LNCaP clone FGC (cell line): ENCODE measurements at regions not wholly inside any gene's neighbourhood (a gene's known extent, or its start where the extent isn't known, plus 50 kb on each side); places are given as distances from the start of the nearest gene placed in this dataset.

Experiments used
- DNase-seq: peaks from one replicate; pipeline ENCODE4 v3.0.0-alpha.2; 2011; ENCODE audit warnings: low read depth
- H3K4me3 ChIP-seq: 2 replicates; pipeline ENCODE4 v1.5.1; 2011; ENCODE audit warnings: mild to moderate bottlenecking, low read depth, low read length, control low read depth
- TF ChIP-seq, protein P1 (sequence below): IDR thresholded peaks from 2 replicates; pipeline ENCODE4 v1.5.1; 2012; ENCODE audit warnings: mild to moderate bottlenecking; ENCODE audit not compliant: control insufficient read depth, insufficient read depth; ENCODE audit errors: extremely low read depth

DNA sequence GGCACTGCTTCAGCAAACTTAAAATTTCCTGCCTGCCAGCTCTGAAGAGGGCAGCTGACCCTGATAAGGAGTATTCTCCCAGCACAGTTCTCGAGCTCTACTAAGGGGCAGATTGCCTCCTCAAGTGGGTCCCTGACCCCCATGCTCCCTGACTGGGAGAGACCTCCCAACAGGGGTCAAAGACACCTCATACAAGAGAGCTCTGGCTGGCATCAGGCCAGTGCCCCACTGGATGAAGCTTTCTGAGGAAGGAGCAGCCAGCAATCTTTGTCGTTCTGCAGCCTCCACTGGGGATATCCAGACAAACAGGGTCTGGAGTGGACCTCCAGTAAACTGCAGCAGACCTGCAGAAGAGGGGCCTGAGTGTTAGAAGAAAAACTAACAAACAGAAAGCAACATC is 1118.3 kb upstream of the ADGRL3 start:
- TF ChIP-seq, protein P1, sequence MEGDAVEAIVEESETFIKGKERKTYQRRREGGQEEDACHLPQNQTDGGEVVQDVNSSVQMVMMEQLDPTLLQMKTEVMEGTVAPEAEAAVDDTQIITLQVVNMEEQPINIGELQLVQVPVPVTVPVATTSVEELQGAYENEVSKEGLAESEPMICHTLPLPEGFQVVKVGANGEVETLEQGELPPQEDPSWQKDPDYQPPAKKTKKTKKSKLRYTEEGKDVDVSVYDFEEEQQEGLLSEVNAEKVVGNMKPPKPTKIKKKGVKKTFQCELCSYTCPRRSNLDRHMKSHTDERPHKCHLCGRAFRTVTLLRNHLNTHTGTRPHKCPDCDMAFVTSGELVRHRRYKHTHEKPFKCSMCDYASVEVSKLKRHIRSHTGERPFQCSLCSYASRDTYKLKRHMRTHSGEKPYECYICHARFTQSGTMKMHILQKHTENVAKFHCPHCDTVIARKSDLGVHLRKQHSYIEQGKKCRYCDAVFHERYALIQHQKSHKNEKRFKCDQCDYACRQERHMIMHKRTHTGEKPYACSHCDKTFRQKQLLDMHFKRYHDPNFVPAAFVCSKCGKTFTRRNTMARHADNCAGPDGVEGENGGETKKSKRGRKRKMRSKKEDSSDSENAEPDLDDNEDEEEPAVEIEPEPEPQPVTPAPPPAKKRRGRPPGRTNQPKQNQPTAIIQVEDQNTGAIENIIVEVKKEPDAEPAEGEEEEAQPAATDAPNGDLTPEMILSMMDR: no peak
- DNase-seq: no peak
- no peak overlapping the region for H3K4me3 ChIP-seq

DNA sequence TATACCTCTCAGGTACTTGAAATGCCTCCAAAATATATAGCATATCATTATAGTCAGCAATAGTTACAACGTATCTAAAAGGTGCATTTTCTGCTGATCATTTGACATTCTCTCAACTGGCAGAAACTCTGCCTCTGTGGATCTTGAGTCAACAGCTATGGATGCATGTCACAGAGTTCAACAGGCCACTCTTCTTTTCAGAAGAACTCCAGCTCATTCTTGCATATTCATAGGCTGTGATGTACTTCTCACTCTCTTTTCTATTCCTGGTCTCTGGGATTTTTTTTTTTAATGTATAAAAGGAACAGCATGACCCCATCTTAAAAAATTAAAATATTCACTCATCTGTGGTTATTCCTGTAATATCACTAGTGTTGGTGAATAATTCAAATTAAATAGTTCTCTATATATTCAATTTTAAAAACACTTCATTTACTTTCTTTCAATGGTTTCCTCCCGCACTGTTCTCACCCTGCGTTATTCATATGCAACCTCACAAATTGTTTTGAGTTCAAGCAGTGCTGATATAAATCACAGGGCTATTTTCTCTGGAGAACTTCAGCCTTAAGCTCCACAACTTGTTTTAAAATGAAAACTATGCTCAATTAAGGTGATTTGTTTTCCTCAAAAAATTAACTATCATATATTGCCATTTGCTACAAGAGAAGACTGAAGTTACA is 1111.2 kb upstream of the ADGRL3 start:
- no peak overlapping the region for H3K4me3 ChIP-seq
- TF ChIP-seq, protein P1: no peak
- DNase-seq: no peak

- no peak for DNase-seq
- no peak overlapping the region for H3K4me3 ChIP-seq
- TF ChIP-seq, protein P1: no peak
Observed at GRCh38 chr4:60089546-60090273, 1110.4 kb upstream of the ADGRL3 start.

DNA sequence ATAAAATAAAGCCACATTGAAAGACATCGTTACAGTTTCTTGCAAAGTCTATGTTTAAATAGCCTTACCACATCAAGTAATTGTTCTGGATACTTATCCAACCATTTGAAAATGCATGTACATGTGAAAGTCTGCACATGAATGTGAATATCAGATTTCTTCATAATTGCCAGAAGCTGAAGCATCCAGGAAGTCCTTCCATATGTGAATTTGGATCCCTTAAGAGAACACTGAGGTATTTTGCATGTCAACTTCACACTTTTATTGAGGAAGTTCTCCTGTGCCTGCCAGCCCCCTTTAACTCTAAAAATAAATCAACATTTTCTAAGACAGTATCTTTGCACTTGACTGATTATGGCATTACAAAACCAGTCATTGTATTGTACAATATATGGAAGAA is 1103.5 kb upstream of the ADGRL3 start:
- TF ChIP-seq, protein P1: no peak
- H3K4me3 ChIP-seq: no peak overlapping the region

GRCh38 chr4:60116592-60116991 is 1083.5 kb upstream of the ADGRL3 start:
- DNase-seq: no peak
- TF ChIP-seq, protein P1: no peak
- H3K4me3 ChIP-seq: no peak overlapping the region

More for the DNA sequence above, 1103.5 kb upstream of the ADGRL3 start:
- DNase-seq: no peak

GRCh38 chr4:60117726-60118323 is 1082.3 kb upstream of the ADGRL3 start:
- TF ChIP-seq, protein P1: no peak
- H3K4me3 ChIP-seq: no peak overlapping the region
- no peak for DNase-seq
